HG03135 (cell line): ENCODE measurements at regions not wholly inside any gene's neighbourhood (a gene's known extent, or its start where the extent isn't known, plus 50 kb on each side); places are given as distances from the start of the nearest gene placed in this dataset.
"Not testable (repeated sequence)": the region's sequence is repeated elsewhere in the genome, so short reads cannot be mapped to it uniquely, and the experiment has no call there.

Experiments used
- ATAC-seq: cut with Tn5 transposase; IDR thresholded peaks from one replicate; pipeline ENCODE4 v1.9.1; 2021; ENCODE audit warnings: mild to moderate bottlenecking, moderate library complexity; ENCODE audit not compliant: unreplicated experiment

- no peak for ATAC-seq
Observed at GRCh38 chr4:149048451-149049143, 606.4 kb upstream of the NR3C2 start.

- ATAC-seq = no peak
Observed at GRCh38 chr4:149047368-149047767, 605.2 kb upstream of the NR3C2 start.

- ATAC-seq = no peak
Observed at GRCh38 chr4:149045731-149046130, 603.5 kb upstream of the NR3C2 start.

- ATAC-seq = not testable (repeated sequence)
Observed at GRCh38 chr4:149039786-149040185, 597.6 kb upstream of the NR3C2 start.

GRCh38 chr4:149031399-149031798 lies 589.2 kb upstream of the NR3C2 start:
- peak; percentile 62 for ATAC-seq

GRCh38 chr4:149029056-149029651 lies 586.9 kb upstream of the NR3C2 start:
- no peak for ATAC-seq

- no peak for ATAC-seq
Observed at GRCh38 chr4:149026696-149027095, 584.5 kb upstream of the NR3C2 start.

- no peak for ATAC-seq
Observed at GRCh38 chr4:149017002-149017734, 575.0 kb upstream of the NR3C2 start.

- ATAC-seq = no peak
Observed at GRCh38 chr4:149009223-149009622, 567.0 kb upstream of the NR3C2 start.

- ATAC-seq = no peak
Observed at GRCh38 chr4:149008415-149009025, 566.3 kb upstream of the NR3C2 start.

GRCh38 chr4:149005191-149005590 lies 563.0 kb upstream of the NR3C2 start:
- ATAC-seq = no peak

- no peak for ATAC-seq
Observed at GRCh38 chr4:148999924-149000323, 557.7 kb upstream of the NR3C2 start.

- ATAC-seq = no peak
Observed at GRCh38 chr4:148998719-148999118, 556.5 kb upstream of the NR3C2 start.

GRCh38 chr4:148986951-148987350 lies 544.7 kb upstream of the NR3C2 start:
- no peak for ATAC-seq

- ATAC-seq = no peak
Observed at GRCh38 chr4:148984951-148985350, 542.7 kb upstream of the NR3C2 start.

GRCh38 chr4:148982200-148982599 lies 540.0 kb upstream of the NR3C2 start:
- no peak for ATAC-seq

GRCh38 chr4:148980782-148981480 lies 538.7 kb upstream of the NR3C2 start:
- no peak for ATAC-seq

- no peak for ATAC-seq
Observed at GRCh38 chr4:148978301-148978700, 536.1 kb upstream of the NR3C2 start.

- ATAC-seq = no peak
Observed at GRCh38 chr4:148975464-148975863, 533.2 kb upstream of the NR3C2 start.

- no peak for ATAC-seq
Observed at GRCh38 chr4:148965080-148965479, 522.9 kb upstream of the NR3C2 start.

GRCh38 chr4:148964456-148964855 lies 522.2 kb upstream of the NR3C2 start:
- no peak for ATAC-seq
